OCI-LY7 (cell line): ENCODE measurements at regions not wholly inside any gene's neighbourhood (a gene's known extent, or its start where the extent isn't known, plus 50 kb on each side); places are given as distances from the start of the nearest gene placed in this dataset.

Experiments
- EZH2phosphoT487 ChIP-seq: fragments of 200-600 bp; sonication (generic); IDR thresholded peaks from 2 replicates; pipeline ENCODE4 v1.6.1; 2018; ENCODE audit warnings: low read depth, borderline replicate concordance, mild to moderate bottlenecking, mixed run types, antibody characterized with exemption, low read length, moderate library complexity, mixed read lengths
- TF ChIP-seq, protein P1 (sequence below): fragments of 200-600 bp; sonication (generic); conservative IDR thresholded peaks from 2 replicates; pipeline ENCODE4 v1.5.1; 2014; ENCODE audit warnings: mild to moderate bottlenecking, antibody characterized with exemption, low read length, moderate library complexity, mixed read lengths

DNA sequence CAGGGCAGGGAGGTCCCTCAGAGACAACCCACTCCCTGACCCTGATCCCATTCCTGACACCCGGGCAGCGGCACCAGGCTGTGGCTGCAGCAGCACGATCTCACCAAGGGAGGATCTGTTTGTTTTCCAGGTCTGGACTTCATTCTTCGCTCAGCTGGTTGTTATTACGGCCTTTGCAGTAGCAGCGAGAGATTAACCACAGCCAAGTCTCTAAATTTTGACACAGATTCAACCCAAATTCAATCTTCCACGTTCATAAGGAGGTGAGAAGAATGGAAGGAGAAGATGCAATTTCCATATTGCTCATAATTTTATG lies 91.1 kb upstream of the THBS2 start:
- TF ChIP-seq, protein P1, sequence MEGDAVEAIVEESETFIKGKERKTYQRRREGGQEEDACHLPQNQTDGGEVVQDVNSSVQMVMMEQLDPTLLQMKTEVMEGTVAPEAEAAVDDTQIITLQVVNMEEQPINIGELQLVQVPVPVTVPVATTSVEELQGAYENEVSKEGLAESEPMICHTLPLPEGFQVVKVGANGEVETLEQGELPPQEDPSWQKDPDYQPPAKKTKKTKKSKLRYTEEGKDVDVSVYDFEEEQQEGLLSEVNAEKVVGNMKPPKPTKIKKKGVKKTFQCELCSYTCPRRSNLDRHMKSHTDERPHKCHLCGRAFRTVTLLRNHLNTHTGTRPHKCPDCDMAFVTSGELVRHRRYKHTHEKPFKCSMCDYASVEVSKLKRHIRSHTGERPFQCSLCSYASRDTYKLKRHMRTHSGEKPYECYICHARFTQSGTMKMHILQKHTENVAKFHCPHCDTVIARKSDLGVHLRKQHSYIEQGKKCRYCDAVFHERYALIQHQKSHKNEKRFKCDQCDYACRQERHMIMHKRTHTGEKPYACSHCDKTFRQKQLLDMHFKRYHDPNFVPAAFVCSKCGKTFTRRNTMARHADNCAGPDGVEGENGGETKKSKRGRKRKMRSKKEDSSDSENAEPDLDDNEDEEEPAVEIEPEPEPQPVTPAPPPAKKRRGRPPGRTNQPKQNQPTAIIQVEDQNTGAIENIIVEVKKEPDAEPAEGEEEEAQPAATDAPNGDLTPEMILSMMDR, result no peak
- TF ChIP-seq EZH2phosphoT487, result no peak
